Ascending aorta (tissue), 2 donors: ENCODE measurements at regions not wholly inside any gene's neighbourhood (a gene's known extent, or its start where the extent isn't known, plus 50 kb on each side); places are given as distances from the start of the nearest gene placed in this dataset.

Experiments used
- DNase-seq, 2 donors: peaks; one replicate each; pipeline ENCODE4 v3.0.0-alpha.2; 2019; ENCODE audit warnings: low spot score in 2 of 2
- H3K27ac ChIP-seq, 2 donors: fragments of 200-600 bp; sonication (generic); one replicate each; pipeline ENCODE4 v1.5.1; 2016 to 2017; ENCODE audit warnings: mild to moderate bottlenecking in 1 of 2
- H3K27me3 ChIP-seq: fragments of 200-600 bp; sonication (generic); one replicate; pipeline ENCODE4 v1.5.1; 2017
- H3K36me3 ChIP-seq, 2 donors: fragments of 200-600 bp; sonication (generic); one replicate each; pipeline ENCODE4 v1.5.1; 2016
- H3K4me1 ChIP-seq, 2 donors: fragments of 200-600 bp; sonication (generic); one replicate each; pipeline ENCODE4 v1.5.1; 2016 to 2017; ENCODE audit warnings: mild to moderate bottlenecking in 1 of 2
- H3K4me3 ChIP-seq, 2 donors: fragments of 200-600 bp; sonication (generic); one replicate each; pipeline ENCODE4 v1.5.1; 2016 to 2017; ENCODE audit warnings: mild to moderate bottlenecking in 1 of 2
- H3K9me3 ChIP-seq, 2 donors: fragments of 200-600 bp; sonication (generic); one replicate each; pipeline ENCODE4 v1.5.1; 2016
- CTCF ChIP-seq, 3 experiments: fragments of 200-600 bp in 2 of 3; fragments of 450-650 bp in 1 of 3; sonication (generic) in 2 of 3; IDR thresholded peaks; one replicate each; pipeline ENCODE4 v1.5.1; 2016 to 2019; ENCODE audit warnings: antibody characterized with exemption in 3 of 3, mild to moderate bottlenecking in 1 of 3, moderate library complexity in 1 of 3
- intact Hi-C: fragments of 100-400 bp; cut with DNase I; formaldehyde crosslinking; loops from one replicate; pipeline ENCODE4 v1.15.1; 2023

- no peaks in the 10 kb centered on the region for H3K27me3 ChIP-seq
- intact Hi-C loops = no loop called here
- H3K9me3 ChIP-seq = peaks cover 0 to 2% of the 10 kb centered on the region in 2 donors
- no peak for DNase-seq
- no peak for TF ChIP-seq CTCF (IDR thresholded peaks at IDR 0.05)
- H3K27ac ChIP-seq = no peak overlapping the region
- H3K4me1 ChIP-seq = no peaks in the 10 kb centered on the region
- no peak overlapping the region for H3K4me3 ChIP-seq
- no peaks in the 10 kb centered on the region for H3K36me3 ChIP-seq
These were observed 314.6 kb downstream of the C7orf25 start for GRCh38 chr7:42597300-42597699.

GRCh38 chr7:42596737-42597136 lies 315.1 kb downstream of the C7orf25 start:
- H3K4me3 ChIP-seq = no peak overlapping the region
- no peaks in the 10 kb centered on the region for H3K4me1 ChIP-seq
- H3K27me3 ChIP-seq = no peaks in the 10 kb centered on the region
- H3K27ac ChIP-seq = no peak overlapping the region
- no peak for DNase-seq
- no peak for TF ChIP-seq CTCF (IDR thresholded peaks at IDR 0.05)
- no peaks in the 10 kb centered on the region for H3K36me3 ChIP-seq
- peaks cover 0 to 3% of the 10 kb centered on the region in 2 donors for H3K9me3 ChIP-seq
- intact Hi-C loops = no loop called here

- H3K36me3 ChIP-seq = no peaks in the 10 kb centered on the region
- no peak overlapping the region for H3K27ac ChIP-seq
- intact Hi-C loops = no loop called here
- no peak overlapping the region for H3K4me3 ChIP-seq
- no peaks in the 10 kb centered on the region for H3K27me3 ChIP-seq
- no peak for TF ChIP-seq CTCF (IDR thresholded peaks at IDR 0.05)
- H3K4me1 ChIP-seq = no peaks in the 10 kb centered on the region
- H3K9me3 ChIP-seq = peaks cover 0 to 3% of the 10 kb centered on the region in 2 donors
- no peak for DNase-seq
These were observed 318.0 kb downstream of the C7orf25 start for GRCh38 chr7:42593860-42594259.

- no peak for DNase-seq
- Histone ChIP-seq H3K27me3 (no peaks in the 10 kb centered on the region), H3K4me3 (no peak overlapping the region), H3K27ac (no peak overlapping the region), H3K36me3 (no peaks in the 10 kb centered on the region), H3K9me3 (peaks cover 0 to 3% of the 10 kb centered on the region in 2 donors), H3K4me1 (no peaks in the 10 kb centered on the region)
- no peak for TF ChIP-seq CTCF (IDR thresholded peaks at IDR 0.05)
- intact Hi-C loops = no loop called here
These were observed 321.0 kb downstream of the C7orf25 start for GRCh38 chr7:42590771-42591310.

GRCh38 chr7:42588876-42589275 lies 323.0 kb downstream of the C7orf25 start:
- intact Hi-C loops = no loop called here
- DNase-seq = no peak
- no peaks in the 10 kb centered on the region for H3K36me3 ChIP-seq
- no peak overlapping the region for H3K27ac ChIP-seq
- TF ChIP-seq CTCF (IDR thresholded peaks at IDR 0.05) = no peak
- H3K9me3 ChIP-seq = peaks cover 0 to 3% of the 10 kb centered on the region in 2 donors
- no peak overlapping the region for H3K4me3 ChIP-seq
- no peaks in the 10 kb centered on the region for H3K4me1 ChIP-seq
- H3K27me3 ChIP-seq = no peaks in the 10 kb centered on the region

GRCh38 chr7:42587806-42588205 lies 324.1 kb downstream of the C7orf25 start:
- Histone ChIP-seq H3K27me3 (no peaks in the 10 kb centered on the region), H3K27ac (no peak overlapping the region), H3K9me3 (peaks cover 0 to 3% of the 10 kb centered on the region in 2 donors), H3K36me3 (no peaks in the 10 kb centered on the region), H3K4me1 (no peaks in the 10 kb centered on the region), H3K4me3 (no peak overlapping the region)
- DNase-seq = no peak
- intact Hi-C loops = no loop called here
- no peak for TF ChIP-seq CTCF (IDR thresholded peaks at IDR 0.05)
